CD4-positive, alpha-beta T cell treated with Interferon gamma for 1 hour (primary cell): ENCODE measurements at regions not wholly inside any gene's neighbourhood (a gene's known extent, or its start where the extent isn't known, plus 50 kb on each side); places are given as distances from the start of the nearest gene placed in this dataset.
"Not testable (repeated sequence)": the region's sequence is repeated elsewhere in the genome, so short reads cannot be mapped to it uniquely, and the experiment has no call there.

Experiments used
- DNase-seq: peaks from one replicate; pipeline ENCODE4 v3.0.0-alpha.2; 2020

DNA sequence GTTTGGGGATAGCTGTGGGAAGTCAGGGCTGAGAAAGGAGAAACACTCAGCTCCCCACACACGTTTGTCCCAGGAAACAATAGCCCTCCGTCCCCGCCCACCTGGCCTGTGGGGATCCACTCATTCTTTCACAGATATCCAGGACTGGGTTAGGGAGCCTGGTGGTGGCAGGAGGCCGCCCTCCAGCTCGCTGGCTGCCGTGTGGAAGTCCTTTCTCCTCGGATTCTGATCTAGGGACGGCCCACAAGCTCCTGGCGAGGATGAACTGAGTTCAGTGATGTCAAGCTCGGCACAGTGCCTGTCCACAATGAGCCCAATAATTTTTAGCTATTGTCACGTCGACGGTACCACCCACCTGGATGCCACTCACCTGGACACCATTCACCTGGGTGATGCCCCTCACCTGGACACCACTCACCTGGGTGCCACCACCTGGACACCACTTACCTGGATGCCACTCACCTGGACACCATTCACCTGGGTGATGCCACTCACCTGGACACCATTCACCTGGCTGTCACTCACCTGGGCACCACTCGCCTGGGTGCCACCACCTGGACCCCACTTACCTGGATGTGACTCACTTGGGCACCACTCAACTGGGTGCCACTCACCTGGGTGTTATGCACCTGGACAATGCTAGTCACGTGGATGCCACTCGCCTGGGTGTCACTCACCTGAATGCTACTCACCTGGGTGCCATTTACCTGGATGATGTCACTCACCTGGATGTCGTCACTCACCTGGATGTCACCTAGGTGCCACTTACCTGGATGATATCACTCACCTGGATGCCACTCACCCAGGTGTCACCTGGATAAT, 172.5 kb upstream of the FOXF1 start:
- DNase-seq, result no peak

DNA sequence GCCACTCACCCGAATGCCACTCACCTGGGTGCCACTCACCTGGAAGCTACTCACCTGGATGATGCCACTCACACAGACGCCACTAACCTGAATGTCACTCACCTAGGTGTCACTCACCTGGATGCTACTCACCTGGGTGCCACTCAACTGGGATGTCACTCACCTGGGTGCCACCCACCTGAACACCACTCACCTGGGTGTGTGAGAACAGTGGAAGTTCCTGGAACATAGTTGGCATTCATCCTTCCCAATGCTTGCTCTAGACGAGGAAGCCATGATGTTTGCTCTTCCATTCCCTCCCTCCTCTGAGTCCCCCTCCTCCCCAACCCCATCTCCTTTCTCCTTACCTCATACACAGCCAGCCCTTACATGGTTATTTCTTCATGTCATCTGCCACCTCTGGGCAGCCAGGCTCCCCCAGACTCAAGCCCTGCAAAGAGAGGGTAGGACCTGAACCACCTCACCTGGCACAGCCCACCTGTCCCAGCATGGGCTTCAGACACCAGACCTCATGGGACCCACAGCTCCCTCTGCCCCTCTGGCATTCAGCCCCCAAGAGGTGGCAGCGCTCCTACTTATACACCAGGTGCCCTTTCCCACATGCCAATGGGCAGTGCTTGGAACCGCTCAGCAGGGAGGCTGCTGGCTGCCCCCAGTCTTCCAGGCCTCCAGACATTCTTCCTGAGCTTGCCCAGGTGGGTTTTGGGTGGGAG, 171.8 kb upstream of the FOXF1 start:
- no peak for DNase-seq

DNA sequence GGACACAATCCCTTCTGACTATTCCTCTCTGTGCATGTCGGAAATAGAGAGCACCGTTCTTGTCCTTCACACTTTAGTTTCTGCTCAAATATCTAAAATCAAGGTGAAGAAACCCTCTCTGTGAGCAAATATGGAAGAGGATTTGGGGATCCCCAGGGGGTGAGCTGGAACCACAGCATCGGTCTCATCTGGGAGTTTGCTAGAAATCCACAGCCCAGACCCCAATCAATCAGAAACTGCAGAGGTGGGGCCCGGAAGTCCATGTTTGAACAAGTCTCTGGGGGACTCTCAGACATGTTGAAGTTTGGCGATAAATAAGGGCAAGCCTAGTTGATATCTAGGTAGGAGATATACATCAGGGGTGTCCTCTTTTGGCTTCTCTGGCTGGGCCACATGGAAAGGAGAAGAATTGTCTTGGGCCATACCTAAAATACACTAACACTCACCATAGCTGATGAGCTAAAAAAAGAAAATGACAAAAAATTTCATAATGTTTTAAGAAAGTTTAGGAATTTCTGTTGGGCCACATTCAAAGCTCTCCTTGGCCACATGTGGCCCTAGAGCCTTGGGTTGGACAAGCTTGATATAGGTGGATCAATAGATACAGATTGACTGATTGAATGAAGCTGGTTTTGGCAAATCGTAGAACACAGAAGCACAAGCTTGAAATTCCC, 168.0 kb upstream of the FOXF1 start:
- no peak for DNase-seq

DNA sequence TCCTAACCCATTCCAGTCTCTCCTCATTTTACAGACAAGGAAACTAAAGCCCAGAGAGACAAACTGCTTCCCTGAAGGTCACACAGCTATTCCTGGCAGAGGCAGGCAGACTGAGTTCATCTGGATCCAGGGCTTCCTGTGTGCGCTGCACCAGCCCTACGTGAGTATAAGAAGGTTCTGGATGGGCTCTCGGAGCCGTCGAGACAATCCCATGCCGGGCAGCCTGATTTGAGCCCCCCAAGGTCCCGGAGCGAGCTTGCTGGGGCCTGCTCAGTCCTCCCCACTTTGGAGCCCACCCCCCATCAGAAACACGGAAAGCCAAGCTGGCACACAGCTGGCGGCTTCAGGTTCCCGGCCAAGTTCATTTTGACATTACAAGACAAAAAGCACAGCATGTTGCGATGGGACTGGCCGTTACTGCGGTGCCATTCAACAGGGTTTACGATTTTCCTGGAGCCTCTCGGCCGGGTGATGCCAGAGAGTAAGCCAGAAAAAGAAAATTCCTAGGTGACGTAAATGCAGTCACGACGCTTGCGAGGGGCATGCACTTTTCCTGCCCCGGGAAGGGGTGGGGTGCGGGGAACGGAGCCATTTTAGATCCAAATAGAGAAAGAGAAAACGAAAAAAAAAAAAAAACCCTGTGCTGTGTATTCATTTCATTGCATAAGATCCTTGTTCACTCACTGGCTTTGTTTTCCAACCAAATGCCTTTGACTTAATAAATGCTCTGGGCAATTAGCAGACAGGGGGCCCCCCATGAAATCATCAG, 167.1 kb upstream of the FOXF1 start:
- DNase-seq, result no peak

DNA sequence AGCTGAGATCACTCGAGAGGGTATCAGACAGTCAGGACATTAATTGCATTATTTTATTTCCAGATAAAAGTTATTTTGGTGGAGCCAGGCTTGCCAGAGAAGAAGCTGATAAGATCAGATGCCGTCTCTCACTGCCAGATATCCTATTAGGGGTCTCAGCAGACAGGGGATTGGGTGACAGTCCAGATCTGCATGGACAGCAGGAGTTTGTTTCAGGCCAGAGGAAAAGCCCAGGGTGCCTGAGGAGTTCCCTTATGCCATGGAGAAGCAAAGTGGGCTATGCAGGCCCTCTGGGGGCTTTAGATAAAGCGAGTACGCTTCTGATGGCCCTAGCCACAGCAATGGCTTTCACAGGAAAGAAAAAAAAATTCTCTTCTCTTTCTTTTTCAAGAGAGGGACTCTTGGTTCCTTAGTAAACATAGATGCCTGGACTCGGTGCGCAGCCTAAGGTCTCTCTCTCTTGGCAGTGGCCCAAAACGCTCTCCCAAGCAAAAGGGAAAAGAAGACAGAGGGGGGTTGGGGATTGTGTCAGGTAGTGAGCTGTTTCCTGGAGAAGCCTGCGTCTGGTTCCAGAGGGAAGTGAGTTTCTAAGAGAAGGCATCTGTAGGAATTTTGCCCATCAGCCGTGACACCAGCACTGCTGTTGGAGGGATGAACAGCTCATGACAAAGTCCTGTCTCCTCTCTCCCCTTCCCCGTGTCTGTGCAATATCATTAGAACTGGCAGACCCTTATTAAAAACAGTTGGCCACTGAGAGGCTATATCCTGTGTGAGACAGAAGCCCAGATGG, 166.3 kb upstream of the FOXF1 start:
- DNase-seq, result no peak

DNA sequence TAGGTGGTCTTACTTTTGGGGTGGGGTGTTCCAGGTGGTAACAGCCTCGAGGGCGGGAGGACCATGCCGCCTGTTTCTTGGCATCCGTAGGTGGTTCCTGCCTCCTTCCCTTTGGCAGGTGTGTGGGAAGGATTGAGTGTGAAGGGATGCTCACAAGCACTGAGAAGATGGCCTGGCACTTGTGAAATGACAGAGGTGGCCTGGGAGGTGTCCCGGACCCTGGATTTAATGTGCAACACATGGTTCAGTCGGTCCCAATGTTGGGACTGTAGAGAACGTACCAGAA, 165.8 kb upstream of the FOXF1 start:
- DNase-seq, result no peak

DNA sequence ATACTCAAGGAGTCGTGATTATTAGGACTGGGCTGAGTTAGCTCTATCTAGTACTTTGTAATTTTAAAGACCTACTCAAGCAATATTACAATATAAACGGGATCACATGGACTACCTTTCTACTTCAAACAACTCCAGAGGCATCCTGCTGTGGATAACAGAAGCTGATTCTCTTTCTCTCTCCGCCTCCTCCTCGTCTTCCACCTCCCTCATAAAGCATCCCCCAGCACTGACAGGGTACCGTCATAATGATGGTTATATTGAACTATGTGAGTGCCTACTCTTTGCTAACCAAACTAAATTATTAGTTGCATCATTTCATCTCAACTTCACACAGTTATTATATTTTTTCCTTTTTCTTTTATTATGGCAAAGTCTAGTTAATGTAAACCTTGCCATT, 165.4 kb upstream of the FOXF1 start:
- DNase-seq, result no peak

DNA sequence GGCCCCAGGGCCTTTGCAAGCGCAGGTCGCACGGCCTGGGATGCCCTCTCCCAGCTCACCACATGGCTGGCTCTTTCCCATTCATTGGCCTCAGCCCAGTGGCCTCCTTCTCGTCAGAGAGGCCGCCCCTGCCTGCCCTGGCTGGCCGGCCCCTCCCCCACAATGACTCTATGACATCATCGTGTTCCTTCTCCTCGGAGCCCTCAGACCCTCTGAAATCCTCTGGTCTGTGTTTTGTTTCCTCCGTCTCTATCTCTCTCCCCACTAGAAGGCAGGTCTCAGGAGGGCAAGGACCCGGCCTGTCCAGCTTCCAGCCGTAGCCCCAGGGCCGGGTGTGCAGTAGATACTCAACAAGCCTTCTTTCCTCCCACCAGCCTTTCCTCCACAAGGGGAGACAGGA, 164.8 kb upstream of the FOXF1 start:
- no peak for DNase-seq

DNA sequence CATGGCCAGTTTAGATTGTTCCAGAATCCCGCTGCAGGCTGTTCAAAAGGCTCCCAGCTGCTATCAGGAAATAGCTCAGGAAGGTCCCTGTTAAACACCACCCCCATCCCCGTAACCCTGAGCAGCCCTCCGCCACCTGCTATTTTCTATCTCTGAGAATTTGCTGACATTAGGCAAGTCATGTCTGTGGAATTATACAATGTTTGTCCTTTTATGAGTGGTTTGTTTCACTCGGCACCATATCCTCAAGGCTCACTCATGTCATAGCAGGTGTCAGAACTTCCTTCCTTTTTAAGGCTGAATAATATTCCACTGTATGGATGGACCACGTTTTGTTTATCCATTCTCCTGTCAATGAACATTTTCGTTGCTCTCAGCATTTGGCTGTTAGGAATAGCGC, 164.3 kb upstream of the FOXF1 start:
- no peak for DNase-seq

DNA sequence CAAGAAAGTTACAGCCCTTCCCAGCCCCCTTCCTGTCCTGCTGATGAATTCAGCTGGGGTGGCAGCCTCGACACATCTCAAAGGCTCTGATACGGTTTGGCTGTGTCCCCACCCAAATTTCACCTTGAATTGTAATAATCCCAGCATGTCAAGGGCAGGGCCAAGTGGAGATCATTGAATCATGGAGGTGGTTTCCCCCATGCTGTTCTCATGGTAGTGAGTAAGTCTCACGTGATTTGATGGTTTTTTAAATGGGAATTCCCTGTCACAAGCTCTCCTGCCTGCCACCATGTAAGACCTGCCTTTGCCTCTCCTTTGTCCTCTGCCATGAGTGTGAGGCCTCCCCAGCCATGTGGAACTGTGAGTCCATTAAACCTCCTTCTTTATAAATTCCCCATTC, 163.2 kb upstream of the FOXF1 start:
- DNase-seq, result no peak

DNA sequence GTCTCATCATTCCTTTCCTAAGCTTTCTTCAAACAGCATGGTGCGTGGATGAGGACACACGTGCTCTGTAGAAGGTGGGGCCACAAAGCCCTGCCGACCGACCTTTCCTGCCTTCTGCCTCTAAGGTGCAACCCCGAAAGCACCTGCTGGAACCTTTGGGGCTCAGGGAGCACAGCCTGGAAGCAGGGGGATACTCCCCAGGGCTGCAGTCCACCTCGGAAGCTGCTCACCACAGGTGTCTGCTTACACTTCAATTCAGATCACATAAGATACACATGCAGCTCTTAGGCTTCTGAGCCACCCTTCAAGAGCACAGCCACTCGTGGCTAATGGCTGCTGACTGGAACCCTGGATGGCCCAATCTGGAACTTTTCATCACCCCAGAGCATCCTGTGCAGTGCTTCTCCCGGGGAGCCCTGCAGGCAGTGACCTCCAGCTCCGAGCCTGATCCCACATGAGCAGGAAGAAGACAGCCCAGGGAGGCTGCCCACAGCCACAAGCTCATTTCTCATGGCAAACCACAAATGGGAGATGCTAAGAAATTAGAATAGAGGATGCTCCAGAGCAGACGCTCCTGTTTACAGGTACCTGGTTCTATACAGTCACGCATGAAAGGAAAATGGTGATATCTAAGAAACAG, 162.3 kb upstream of the FOXF1 start:
- no peak for DNase-seq

DNA sequence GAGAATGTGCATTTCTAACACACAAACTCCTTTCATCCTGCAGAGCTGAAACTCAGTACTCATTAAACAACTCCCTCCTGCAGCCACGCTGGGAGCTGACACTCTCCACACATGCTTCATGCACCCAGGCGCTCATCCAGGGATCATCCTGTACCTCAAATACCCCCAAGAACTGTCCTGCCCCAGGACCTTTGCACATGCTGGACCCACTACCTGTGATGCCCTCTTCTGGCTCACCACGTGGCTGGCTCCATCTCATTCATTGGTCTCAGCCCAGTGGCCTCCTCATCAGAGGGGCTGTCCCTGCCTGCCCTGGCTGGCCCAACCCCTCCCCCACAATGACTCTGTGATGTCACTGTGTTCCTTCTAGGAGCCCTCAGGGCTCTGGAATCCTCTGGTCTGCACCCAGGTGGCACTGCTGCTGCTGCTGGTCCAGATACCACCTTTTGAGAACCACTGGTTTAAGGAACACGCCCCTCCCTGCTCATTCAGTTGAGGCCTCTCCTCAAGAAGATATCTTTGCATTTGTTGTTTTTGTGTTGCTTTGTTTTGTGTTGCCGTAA, 160.9 kb upstream of the FOXF1 start:
- DNase-seq, result no peak

DNA sequence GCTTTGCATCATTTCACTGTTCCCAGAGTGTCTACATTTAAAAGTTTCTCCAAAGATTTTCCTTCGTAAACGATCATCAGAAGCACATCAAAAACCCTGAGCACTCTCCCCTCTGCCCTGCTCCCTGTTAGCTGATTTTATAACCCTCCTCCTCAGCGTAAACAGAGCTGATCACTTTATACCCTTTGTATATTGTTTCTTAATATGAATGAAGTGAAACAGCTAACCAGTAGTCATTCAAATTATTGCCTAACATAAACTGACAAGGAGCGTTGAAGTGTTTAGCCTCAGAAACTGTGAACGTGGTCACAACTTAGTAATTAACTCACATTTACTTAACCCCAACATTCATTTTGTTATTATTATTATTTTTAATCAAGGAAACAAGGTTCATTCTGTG, 160.0 kb upstream of the FOXF1 start:
- no peak for DNase-seq

DNA sequence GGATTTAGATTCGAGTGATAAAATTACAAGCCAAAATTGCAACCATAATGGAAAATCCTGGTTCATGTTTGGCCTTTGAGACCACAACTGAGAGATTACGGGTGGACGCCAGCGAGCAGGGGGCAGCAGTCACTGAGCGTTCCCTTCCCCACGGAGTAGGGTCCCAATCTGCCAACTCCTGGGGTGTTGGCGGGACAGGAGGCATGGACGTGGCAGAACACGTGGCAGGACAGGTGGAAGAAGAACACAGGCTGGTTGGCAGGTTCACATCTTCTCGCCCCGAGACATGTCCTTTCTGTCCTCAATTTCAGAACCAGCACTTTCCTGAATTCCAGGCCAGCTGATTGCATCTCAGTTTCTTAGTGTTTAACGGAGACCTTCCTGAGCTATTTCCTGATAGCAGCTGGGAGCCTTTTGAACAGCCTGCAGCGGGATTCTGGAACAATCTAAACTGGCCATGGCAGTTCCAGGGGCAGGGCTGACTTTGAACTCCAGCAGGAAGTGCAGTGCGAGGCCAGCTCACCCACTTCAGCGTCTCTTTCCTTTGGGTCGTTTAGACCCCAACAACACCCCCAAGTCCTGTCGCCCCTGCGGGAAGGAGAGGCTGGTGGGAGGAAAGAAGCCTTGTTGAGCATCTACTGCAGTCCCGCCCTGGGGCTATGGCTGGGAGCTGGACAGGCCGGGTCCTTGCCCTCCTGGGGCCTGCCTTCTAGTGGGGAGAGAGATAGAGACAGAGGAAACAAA, 159.1 kb upstream of the FOXF1 start:
- no peak for DNase-seq

DNA sequence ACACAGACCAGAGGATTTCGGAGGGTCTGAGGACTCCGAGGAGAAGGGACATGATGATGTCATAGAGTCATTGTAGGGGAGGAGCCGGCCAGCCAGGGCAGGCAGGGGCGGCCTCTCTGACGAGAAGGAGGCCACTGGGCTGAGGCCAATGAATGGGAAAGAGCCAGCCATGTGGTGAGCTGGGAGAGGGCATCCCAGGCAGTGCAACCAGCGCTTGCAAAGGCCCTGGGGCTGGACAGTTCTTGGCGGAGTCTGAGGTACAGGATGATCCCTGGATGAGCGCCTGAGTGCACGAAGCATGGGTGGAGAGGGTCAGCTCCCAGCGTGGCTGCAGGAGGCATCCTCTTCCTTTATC, 158.6 kb upstream of the FOXF1 start:
- not testable (repeated sequence) for DNase-seq

DNA sequence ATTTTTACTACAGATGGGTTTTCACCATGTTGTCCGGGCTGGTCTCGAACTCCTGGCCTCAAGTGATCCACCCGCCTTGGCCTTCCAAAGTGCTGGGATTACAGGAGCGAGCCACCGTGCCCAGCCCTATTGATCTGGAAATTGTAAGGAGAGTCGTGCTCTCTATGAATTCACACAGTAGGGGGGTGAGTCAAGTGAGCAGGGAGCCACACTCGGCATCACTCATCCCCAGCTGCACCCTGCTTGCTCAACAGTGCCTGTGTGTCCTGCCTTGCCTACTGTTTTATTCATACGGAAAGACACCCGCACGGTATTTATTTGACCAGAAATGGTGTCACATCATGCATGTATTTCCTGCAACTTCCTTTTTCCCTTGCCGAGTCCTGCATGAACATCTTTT, 157.2 kb upstream of the FOXF1 start:
- no peak for DNase-seq

DNA sequence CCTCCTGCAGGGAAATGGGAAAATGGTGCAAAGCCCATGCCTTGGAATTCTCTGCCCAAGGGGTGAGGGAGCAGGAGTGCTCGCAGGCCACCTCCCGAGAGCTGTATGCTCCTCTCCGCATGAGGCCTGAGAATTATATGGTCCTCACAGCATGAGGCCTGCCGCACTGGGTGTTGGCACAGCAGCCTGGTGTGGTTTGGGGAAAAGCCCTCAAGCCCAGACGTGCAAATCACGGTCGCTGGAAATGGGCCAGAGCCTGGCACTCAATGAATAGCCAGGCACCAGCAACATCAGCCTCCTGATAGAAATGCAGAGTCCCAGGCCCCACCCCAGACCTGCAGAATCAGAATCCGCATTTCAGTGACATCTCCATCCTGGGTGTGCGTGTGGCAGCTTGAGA, 156.4 kb upstream of the FOXF1 start:
- no peak for DNase-seq

DNA sequence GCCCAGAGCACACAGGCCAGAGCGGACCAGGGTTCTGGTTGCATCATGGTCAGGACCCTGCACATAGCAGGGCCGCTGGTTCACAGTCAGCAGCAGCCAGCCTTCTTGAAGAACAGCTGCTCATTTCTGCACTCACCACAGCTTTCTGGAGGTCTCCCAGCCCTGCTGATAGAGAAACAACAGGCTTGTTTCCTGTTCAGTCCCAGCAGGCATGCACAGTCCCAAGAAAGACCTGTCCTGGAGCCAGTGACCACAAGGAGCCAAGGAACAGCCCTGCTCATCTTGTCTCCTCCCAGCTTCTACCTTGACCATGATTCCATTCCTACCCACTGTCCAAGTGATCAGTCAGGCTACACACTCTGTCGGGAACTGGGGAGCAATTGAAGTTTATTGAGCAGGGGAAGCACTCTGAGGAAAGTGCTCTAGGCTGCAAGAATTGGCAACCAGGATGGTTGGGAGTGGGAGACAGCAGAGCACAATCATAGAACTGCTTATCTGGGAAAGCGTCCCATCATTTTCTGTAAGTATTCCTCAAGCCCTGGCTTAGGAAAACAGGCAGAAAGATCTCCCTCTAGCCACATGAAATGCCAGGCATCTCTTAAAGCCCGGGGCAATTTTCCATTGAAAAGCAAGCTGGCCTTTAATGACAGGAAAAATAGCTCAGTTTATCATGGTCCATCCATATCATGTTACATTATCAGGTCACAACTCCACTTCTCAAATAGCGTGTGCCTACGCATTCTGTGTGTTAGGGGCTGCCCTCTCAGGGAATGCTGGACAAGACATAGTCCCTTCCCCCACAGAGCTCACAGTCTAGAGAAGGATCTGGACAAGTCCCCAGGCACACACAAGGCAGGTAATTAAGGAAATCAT, 155.4 kb upstream of the FOXF1 start:
- no peak for DNase-seq

DNA sequence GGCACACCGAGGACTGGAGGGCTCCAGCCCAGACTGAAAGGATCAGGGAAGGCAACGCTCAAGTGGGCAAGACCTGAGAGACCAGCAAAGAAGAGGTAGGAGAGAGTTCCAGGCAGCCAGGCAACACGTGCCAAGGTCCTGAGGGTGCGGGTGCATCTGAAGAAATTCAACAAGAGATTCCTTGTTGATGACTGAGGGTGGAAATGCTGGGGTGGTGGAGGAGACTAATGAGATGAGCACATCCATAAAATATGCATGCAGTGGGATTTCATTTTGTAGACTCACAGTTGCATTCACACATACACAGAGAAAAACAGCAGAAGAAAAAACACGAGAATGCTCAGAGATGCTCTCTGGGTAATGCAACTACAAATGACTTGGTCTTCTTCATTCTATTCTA, 154.8 kb upstream of the FOXF1 start:
- no peak for DNase-seq

DNA sequence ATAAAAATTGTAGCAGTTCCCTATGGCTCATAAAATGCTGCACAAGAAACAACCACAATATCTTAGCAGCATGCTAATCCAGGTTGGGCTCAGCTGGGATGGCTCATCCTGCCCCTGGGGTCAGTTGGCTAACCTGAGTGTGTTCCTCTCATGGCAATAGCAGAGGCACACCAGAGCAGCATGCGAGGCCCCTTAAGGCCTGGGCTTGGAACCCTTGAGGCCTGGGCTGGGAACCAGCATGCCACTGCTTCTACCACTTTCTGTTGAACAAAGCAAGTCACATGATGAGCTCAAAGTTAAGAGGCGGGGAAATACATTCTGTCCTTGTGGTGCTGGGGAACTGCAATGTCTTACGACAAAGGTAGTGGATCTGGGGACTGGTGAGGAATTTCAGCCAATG, 154.4 kb upstream of the FOXF1 start:
- no peak for DNase-seq
